Brain microvascular endothelial cell (primary cell): ENCODE measurements at regions not wholly inside any gene's neighbourhood (a gene's known extent, or its start where the extent isn't known, plus 50 kb on each side); places are given as distances from the start of the nearest gene placed in this dataset.

Experiments used
- DNase-seq: peaks from one replicate; pipeline ENCODE4 v3.0.0-alpha.2; 2020
- H3K27ac ChIP-seq: fragments of 250-450 bp; sonication (Bioruptor Pico); 2 replicates; pipeline ENCODE4 v1.5.1; 2020; ENCODE audit warnings: mild to moderate bottlenecking, moderate library complexity
- H3K27me3 ChIP-seq: fragments of 250-450 bp; sonication (Bioruptor Pico); replicated peaks from 2 replicates; pipeline ENCODE4 v1.5.1; 2020; ENCODE audit warnings: mild to moderate bottlenecking
- H3K36me3 ChIP-seq: fragments of 250-450 bp; sonication (Bioruptor Pico); replicated peaks from 2 replicates; pipeline ENCODE4 v1.5.1; 2020; ENCODE audit warnings: mild to moderate bottlenecking
- H3K4me3 ChIP-seq: 2 replicates; pipeline ENCODE4 v1.5.1; 2011; ENCODE audit warnings: low read depth, mild to moderate bottlenecking, control low read depth, low read length, moderate library complexity
- in situ Hi-C: cut with HindIII; loops from 2 replicates; pipeline ENCODE4 v1.10.0; 2017; ENCODE audit warnings: low sequenced_read_pairs, low pct_ligation_motif_present
- TF ChIP-seq, protein P1 (sequence below): IDR thresholded peaks from 2 replicates; pipeline ENCODE4 v1.5.1; 2011; ENCODE audit warnings: low read depth, mild to moderate bottlenecking, moderate library complexity, low read length, control low read depth, inconsistent platforms; ENCODE audit errors: missing control alignments

DNA sequence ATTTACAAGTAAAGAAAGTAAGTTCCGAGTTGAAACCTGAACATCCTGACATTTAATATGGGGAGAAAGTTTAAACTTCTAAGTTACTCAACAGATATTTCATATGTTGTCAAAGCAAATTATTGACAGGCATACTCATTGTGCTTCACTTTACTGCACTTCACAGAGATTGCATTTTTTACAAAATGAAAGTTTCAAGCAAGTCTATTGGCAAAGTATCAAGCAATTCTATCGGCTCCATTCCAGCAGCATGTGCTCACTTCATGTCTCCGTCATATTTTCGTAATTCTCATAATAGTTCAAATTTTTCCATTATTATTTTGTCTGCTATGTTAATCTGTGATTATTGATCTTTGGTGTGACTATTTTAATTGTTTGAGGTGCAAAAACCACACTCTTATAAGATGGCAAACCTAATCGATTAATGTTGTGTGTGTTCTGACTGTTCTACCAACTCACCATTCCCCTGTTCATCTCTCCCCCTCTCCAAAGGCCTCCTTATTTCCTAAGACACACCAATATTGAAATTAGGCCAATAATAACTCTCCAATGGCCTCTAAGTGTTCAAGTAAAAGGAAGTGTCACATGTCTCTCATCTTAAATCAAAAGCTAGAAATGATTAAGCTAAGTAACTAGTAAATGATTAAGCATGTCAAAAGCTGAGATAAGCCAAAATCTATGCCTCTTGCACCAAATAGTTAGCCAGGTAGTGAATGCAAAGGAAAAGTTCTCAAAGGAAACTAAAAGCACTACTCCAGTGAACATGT is 68.2 kb upstream of the BCL9 start:
- Histone ChIP-seq H3K36me3 (no peaks in the 10 kb centered on the region), H3K27ac (no peak overlapping the region), H3K4me3 (no peak overlapping the region), H3K27me3 (no peaks in the 10 kb centered on the region)
- DNase-seq: peak; percentile 2
- in situ Hi-C loops: no loop called here
- TF ChIP-seq, protein P1, sequence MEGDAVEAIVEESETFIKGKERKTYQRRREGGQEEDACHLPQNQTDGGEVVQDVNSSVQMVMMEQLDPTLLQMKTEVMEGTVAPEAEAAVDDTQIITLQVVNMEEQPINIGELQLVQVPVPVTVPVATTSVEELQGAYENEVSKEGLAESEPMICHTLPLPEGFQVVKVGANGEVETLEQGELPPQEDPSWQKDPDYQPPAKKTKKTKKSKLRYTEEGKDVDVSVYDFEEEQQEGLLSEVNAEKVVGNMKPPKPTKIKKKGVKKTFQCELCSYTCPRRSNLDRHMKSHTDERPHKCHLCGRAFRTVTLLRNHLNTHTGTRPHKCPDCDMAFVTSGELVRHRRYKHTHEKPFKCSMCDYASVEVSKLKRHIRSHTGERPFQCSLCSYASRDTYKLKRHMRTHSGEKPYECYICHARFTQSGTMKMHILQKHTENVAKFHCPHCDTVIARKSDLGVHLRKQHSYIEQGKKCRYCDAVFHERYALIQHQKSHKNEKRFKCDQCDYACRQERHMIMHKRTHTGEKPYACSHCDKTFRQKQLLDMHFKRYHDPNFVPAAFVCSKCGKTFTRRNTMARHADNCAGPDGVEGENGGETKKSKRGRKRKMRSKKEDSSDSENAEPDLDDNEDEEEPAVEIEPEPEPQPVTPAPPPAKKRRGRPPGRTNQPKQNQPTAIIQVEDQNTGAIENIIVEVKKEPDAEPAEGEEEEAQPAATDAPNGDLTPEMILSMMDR: no peak

DNA sequence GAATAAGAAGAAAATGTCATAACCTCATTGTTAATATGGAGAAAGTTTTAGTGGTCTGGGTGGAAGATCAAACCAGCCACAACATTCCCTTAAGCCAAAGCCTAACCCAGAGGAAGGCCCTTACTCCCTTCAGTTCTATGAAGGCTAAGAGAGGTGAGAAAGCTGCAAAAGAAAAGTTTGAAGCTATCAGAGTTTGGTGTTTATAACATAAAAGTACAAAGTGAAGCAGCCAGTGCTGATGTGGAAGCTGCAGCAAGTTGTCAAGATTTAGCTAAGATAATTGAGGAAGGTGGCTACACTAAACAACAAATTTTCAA is 67.6 kb upstream of the BCL9 start:
- Histone ChIP-seq H3K4me3 (no peak overlapping the region), H3K27ac (no peak overlapping the region), H3K27me3 (no peaks in the 10 kb centered on the region), H3K36me3 (no peaks in the 10 kb centered on the region)
- in situ Hi-C loops: no loop called here
- TF ChIP-seq, protein P1: no peak
- DNase-seq: no peak

DNA sequence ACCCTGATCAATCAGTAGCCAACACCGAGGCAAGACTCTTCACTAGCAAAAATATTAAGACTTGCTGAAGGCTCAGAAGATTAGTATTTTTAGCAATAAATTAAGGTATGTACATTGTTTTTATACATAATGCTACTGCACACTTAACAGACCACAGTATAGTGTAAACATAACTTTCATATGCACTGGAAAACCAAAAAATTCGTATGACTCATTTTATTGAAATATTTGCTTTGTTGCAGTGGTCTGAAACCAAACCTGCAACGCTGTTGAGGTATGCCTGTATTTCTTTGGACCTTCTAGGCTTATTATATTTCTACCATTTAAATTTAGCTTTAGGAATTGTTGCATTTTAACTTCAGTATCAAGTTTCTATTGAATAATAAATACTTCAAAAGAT is 65.8 kb upstream of the BCL9 start:
- no peak for DNase-seq

DNA sequence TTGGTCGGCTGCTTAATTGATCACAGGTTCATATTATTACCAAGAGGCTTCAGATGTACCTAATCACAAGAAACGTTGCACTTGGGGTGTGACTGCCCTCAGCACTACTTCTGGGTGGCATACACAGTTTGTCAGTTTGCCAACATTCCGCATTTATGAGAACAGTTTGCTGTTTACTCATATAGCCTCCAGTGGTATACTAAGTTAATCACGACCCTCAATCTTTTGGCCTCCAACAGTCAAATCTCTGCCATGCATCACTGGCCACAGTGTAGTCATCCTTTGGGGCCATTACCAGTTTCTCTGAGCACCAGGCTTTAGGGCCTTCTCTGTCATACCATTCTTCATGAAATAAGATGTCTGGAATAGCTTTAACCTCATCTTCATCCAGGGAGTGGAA is 62.8 kb upstream of the BCL9 start:
- no peak overlapping the region for H3K27ac ChIP-seq
- DNase-seq: no peak
- TF ChIP-seq, protein P1: no peak

More for the DNA sequence above, 65.8 kb upstream of the BCL9 start:
- Histone ChIP-seq H3K27me3 (no peaks in the 10 kb centered on the region), H3K36me3 (no peaks in the 10 kb centered on the region), H3K4me3 (no peak overlapping the region), H3K27ac (no peak overlapping the region)
- TF ChIP-seq, protein P1: no peak
- in situ Hi-C loops: no loop called here

DNA sequence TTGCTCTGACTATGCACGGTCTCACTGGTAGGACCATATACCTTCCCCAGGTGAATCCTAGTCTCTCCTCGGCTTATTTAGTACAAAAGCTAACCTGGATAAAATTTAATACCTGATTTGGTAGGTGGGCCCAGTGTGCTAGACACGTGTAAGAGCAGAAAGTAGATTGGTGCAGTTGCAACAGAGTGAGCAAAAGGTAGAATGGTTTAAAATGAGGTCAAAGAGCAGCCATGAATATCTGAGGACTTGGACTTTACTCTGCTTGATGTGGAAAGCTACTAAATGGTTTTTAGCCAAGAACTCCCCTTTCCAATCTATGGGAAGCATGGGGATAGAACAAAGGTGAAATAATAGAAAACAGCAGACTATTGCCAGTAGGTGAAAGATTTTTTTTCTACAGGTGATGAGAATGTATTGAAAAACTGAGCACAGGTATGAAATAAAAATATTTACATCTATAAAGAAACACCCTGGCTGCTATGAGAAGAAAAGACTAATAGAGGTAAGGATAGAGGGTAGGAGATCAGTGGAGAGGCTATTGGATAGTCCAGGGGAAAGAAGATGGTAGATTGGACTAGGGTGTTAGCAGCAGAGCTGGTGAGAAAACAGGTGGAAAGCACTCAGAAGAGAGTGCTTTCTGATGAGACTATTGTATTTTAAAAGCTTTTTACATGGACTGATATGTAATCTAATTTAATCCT is 61.3 kb upstream of the BCL9 start:
- in situ Hi-C loops: no loop called here
- TF ChIP-seq, protein P1: no peak
- no peak for DNase-seq
- Histone ChIP-seq H3K36me3 (no peaks in the 10 kb centered on the region), H3K27ac (no peak overlapping the region), H3K27me3 (no peaks in the 10 kb centered on the region), H3K4me3 (no peak overlapping the region)

More for the DNA sequence above, 62.8 kb upstream of the BCL9 start:
- in situ Hi-C loops: no loop called here
- H3K36me3 ChIP-seq: no peaks in the 10 kb centered on the region
- no peak overlapping the region for H3K4me3 ChIP-seq
- no peaks in the 10 kb centered on the region for H3K27me3 ChIP-seq
